ENCODE measurements at regions not wholly inside any gene's neighbourhood (a gene's known extent, or its start where the extent isn't known, plus 50 kb on each side); places are given as distances from the start of the nearest gene placed in this dataset.
"Not testable (repeated sequence)": the region's sequence is repeated elsewhere in the genome, so short reads cannot be mapped to it uniquely, and the experiment has no call there.

DNA sequence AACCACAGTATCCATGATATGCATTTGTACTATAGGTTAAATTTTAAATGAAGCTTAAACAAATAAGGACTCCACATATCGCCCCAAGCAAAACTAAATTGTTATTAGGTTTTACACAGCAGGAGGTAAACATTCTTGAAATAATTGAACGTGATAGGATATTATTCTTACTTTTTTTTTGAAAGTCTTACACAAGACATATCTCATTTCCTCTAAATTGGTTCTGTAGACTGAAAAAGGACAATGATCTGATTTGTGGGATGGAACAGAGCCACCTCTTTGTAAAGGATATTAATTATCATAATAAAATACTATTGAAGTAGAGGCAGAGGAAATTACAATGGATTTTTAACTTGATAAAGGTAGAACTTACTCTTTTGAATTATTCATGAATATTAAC is 155.1 kb upstream of the SEMA3D start:
- no peaks in the 10 kb centered on the region for H3K36me3 Mint-ChIP-seq (ENCODE audit: low read depth)
- ChIA-PET CTCF (no interaction called here), POLR2A (no interaction called here)
- H3K27ac Mint-ChIP-seq: no peak overlapping the region
- intact Hi-C loops (cut with DNase I, micrococcal nuclease): no loop called here
- no peaks in the 10 kb centered on the region for H3K4me1 Mint-ChIP-seq (ENCODE audit: low read depth)
- Histone ChIP-seq H3K4me1 (ENCODE audit: insufficient read depth, low read length) (no peaks in the 10 kb centered on the region), H3K36me3 (ENCODE audit: insufficient read depth, low read length) (no peaks in the 10 kb centered on the region), H3K27ac (ENCODE audit: low read depth in 1 of 2, low read length in 2 of 2) (no peak overlapping the region), H3K9me3 (ENCODE audit: control insufficient read depth in 1 of 2, insufficient read depth in 1 of 2, low read length in 2 of 2) (no peaks in the 10 kb centered on the region), H3K4me3 (ENCODE audit: low read length) (no peak overlapping the region), H3K27me3 (ENCODE audit: control insufficient read depth in 1 of 2, insufficient read depth in 2 of 2, low read length in 2 of 2) (no peaks in the 10 kb centered on the region)
- TF ChIP-seq CTCF (IDR thresholded peaks at IDR 0.05): no peak
- H3K9me3 Mint-ChIP-seq: peaks cover 9% of the 10 kb centered on the region
- no peak overlapping the region for H3K4me3 Mint-ChIP-seq
- ATAC-seq (ENCODE audit: poor library complexity) (no peak), DNase-seq (no peak)
- no peaks in the 10 kb centered on the region for H3K27me3 Mint-ChIP-seq

- H3K27me3 ChIP-seq (ENCODE audit: control insufficient read depth in 1 of 2, insufficient read depth in 2 of 2, low read length in 2 of 2): no peaks in the 10 kb centered on the region
- intact Hi-C loops (cut with DNase I, micrococcal nuclease): no loop called here
- POLR2A ChIA-PET: no interaction called here
- H3K27me3 Mint-ChIP-seq: no peaks in the 10 kb centered on the region
- no peak overlapping the region for H3K27ac ChIP-seq (ENCODE audit: low read depth in 1 of 2, low read length in 2 of 2)
- H3K27ac Mint-ChIP-seq: no peak overlapping the region
- no peak for TF ChIP-seq CTCF (IDR thresholded peaks at IDR 0.05)
- no peak for ATAC-seq (ENCODE audit: poor library complexity)
- CTCF ChIA-PET: no interaction called here
- H3K36me3 ChIP-seq (ENCODE audit: insufficient read depth, low read length): no peaks in the 10 kb centered on the region
- no peaks in the 10 kb centered on the region for H3K9me3 ChIP-seq (ENCODE audit: control insufficient read depth in 1 of 2, insufficient read depth in 1 of 2, low read length in 2 of 2)
- no peaks in the 10 kb centered on the region for H3K4me1 Mint-ChIP-seq (ENCODE audit: low read depth)
- H3K9me3 Mint-ChIP-seq: peaks cover 9% of the 10 kb centered on the region
- H3K4me3 ChIP-seq (ENCODE audit: low read length): no peak overlapping the region
- no peak for DNase-seq
- no peaks in the 10 kb centered on the region for H3K4me1 ChIP-seq (ENCODE audit: insufficient read depth, low read length)
- H3K4me3 Mint-ChIP-seq: no peak overlapping the region
- H3K36me3 Mint-ChIP-seq (ENCODE audit: low read depth): no peaks in the 10 kb centered on the region
Measured at GRCh38 chr7:85341121-85341520, 154.3 kb upstream of the SEMA3D start.

DNA sequence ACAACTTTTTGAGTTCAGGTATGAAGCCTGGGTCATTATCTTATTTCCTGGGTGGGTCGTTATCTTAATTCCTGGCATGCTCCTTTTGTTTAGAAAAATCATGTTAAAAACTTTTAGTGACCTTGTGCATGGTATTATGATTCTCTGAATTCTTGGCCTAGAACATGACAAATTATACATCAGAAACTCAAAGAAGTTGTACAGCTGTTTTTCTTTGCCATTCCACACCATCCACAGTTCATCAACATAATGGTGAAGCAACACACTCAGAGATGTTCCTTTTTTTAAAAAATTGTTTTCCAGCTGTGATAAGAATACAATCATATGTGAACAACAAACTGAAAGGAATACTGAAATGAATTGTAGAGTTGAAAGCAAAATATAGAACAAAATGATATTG is 149.2 kb upstream of the SEMA3D start:
- Mint-ChIP-seq H3K4me3 (no peak overlapping the region), H3K4me1 (ENCODE audit: low read depth) (no peaks in the 10 kb centered on the region), H3K9me3 (peaks cover 7% of the 10 kb centered on the region), H3K27ac (no peak overlapping the region), H3K27me3 (no peaks in the 10 kb centered on the region), H3K36me3 (ENCODE audit: low read depth) (no peaks in the 10 kb centered on the region)
- ChIA-PET CTCF (no interaction called here), POLR2A (no interaction called here)
- no peak for DNase-seq
- H3K4me1 ChIP-seq (ENCODE audit: insufficient read depth, low read length): no peaks in the 10 kb centered on the region
- intact Hi-C loops (cut with DNase I, micrococcal nuclease): no loop called here
- H3K27me3 ChIP-seq (ENCODE audit: control insufficient read depth in 1 of 2, insufficient read depth in 2 of 2, low read length in 2 of 2): no peaks in the 10 kb centered on the region
- H3K36me3 ChIP-seq (ENCODE audit: insufficient read depth, low read length): no peaks in the 10 kb centered on the region
- no peaks in the 10 kb centered on the region for H3K9me3 ChIP-seq (ENCODE audit: control insufficient read depth in 1 of 2, insufficient read depth in 1 of 2, low read length in 2 of 2)
- no peak overlapping the region for H3K4me3 ChIP-seq (ENCODE audit: low read length)
- ATAC-seq (ENCODE audit: poor library complexity): no peak
- no peak for TF ChIP-seq CTCF (IDR thresholded peaks at IDR 0.05)
- no peak overlapping the region for H3K27ac ChIP-seq (ENCODE audit: low read depth in 1 of 2, low read length in 2 of 2)

- H3K27ac Mint-ChIP-seq; H3K36me3 ChIP-seq (ENCODE audit: insufficient read depth, low read length); H3K4me3 ChIP-seq (ENCODE audit: low read length); H3K27me3 Mint-ChIP-seq; H3K9me3 ChIP-seq (ENCODE audit: control insufficient read depth in 1 of 2, insufficient read depth in 1 of 2, low read length in 2 of 2); H3K4me1 ChIP-seq (ENCODE audit: insufficient read depth, low read length); DNase-seq; H3K27ac ChIP-seq (ENCODE audit: low read depth in 1 of 2, low read length in 2 of 2); H3K4me3 Mint-ChIP-seq; H3K4me1 Mint-ChIP-seq (ENCODE audit: low read depth); H3K36me3 Mint-ChIP-seq (ENCODE audit: low read depth); CTCF ChIA-PET; POLR2A ChIA-PET; H3K9me3 Mint-ChIP-seq; intact Hi-C loops (cut with DNase I, micrococcal nuclease); ATAC-seq (ENCODE audit: poor library complexity); H3K27me3 ChIP-seq (ENCODE audit: control insufficient read depth in 1 of 2, insufficient read depth in 2 of 2, low read length in 2 of 2): not testable (repeated sequence)
Measured at GRCh38 chr7:85335113-85335512, 148.3 kb upstream of the SEMA3D start.

Data from CD4-positive, alpha-beta T cell (primary cell).